Ectodermal cell (in vitro differentiated cells): ENCODE measurements at regions not wholly inside any gene's neighbourhood (a gene's known extent, or its start where the extent isn't known, plus 50 kb on each side); places are given as distances from the start of the nearest gene placed in this dataset.

Experiments
- H3K27ac ChIP-seq: 2 replicates; pipeline ENCODE4 v1.7.0; 2013; ENCODE audit warnings: mild to moderate bottlenecking, low read depth, low read length; ENCODE audit not compliant: insufficient read depth, poor library complexity, severe bottlenecking
- H3K27me3 ChIP-seq: 2 replicates; pipeline ENCODE4 v1.7.0; 2013; ENCODE audit warnings: mild to moderate bottlenecking, low read length; ENCODE audit not compliant: insufficient read depth, control insufficient read depth, poor library complexity, severe bottlenecking
- H3K36me3 ChIP-seq: one replicate; pipeline ENCODE4 v1.7.0; 2013; ENCODE audit warnings: low read length; ENCODE audit not compliant: control insufficient read depth, insufficient read depth
- H3K4me1 ChIP-seq: one replicate; pipeline ENCODE4 v1.7.0; 2013; ENCODE audit warnings: low read length; ENCODE audit not compliant: control insufficient read depth, insufficient read depth
- H3K4me3 ChIP-seq: 2 replicates; pipeline ENCODE4 v1.7.0; 2013; ENCODE audit warnings: low read depth, low read length, control low read depth; ENCODE audit not compliant: insufficient read depth
- H3K9me3 ChIP-seq: 2 replicates; pipeline ENCODE4 v1.7.0; 2013; ENCODE audit warnings: mild to moderate bottlenecking, low read length, moderate library complexity; ENCODE audit not compliant: control insufficient read depth
- WGBS, 2 experiments: methylation state at CpG; one replicate each; pipeline ENCODE4 v1.1.7; 2013; ENCODE audit warnings: missing lambda C conversion rate in 2 of 2; 5-methylcytosine and 5-hydroxymethylcytosine counted together

DNA sequence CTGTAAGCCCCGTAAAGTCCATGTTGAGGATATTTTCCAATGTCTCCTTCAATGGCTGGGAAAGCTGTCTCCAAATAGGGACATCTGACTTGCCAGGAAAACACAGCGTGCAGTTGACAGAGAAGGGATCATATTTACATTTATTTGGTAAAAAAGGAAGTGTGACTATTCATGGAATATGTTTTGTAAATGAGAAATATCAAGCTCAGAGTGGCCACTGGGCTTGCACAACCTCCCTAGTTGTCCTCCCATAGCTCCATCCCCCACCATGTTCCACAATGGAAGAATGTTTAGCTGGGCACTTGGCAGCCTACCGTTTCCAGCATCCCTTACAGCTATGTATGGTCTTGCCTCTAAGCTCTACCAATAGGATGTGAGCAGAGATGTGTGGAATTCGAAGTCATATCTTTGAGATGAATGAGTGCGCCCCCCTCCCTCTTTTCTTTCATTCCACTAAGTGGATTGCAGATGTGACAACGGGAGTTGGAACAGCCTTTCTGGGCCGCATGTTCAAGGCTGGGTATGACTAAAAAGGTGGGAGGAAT, 306.6 kb upstream of the ZMIZ1 start:
- H3K36me3 ChIP-seq = no peaks in the 10 kb centered on the region
- H3K27me3 ChIP-seq = no peaks in the 10 kb centered on the region
- peaks cover 10% of the 10 kb centered on the region for H3K4me1 ChIP-seq
- no peak overlapping the region for H3K27ac ChIP-seq
- no peak overlapping the region for H3K4me3 ChIP-seq
- WGBS, 2 experiments = 91 to 96% methylated on average over 7 of the region's 7 CpGs
- H3K9me3 ChIP-seq = no peaks in the 10 kb centered on the region

DNA sequence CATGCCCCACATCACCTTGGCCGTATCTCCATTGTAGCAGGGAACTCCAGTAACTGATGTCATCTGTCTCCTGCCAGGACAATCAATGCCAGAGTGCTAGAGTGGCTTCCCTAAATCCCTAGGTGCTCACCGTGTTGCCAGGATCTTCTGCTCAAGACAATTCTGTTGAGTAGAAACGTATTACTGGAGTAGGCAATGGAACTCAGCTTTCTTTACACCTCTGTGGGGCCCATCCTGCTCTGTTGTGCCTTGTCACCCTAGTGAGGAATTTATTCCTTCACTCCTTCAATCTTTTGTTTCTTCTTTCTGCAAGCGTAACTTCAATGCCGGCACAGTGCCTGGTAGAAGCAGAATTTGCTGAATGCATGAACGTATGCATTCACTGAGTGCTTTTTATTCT, 305.5 kb upstream of the ZMIZ1 start:
- Histone ChIP-seq H3K4me1 (peaks cover 9% of the 10 kb centered on the region), H3K4me3 (no peak overlapping the region), H3K27ac (no peak overlapping the region), H3K36me3 (no peaks in the 10 kb centered on the region), H3K27me3 (no peaks in the 10 kb centered on the region), H3K9me3 (no peaks in the 10 kb centered on the region)
- 88 to 94% methylated on average over 6 of the region's 6 CpGs for WGBS, 2 experiments

DNA sequence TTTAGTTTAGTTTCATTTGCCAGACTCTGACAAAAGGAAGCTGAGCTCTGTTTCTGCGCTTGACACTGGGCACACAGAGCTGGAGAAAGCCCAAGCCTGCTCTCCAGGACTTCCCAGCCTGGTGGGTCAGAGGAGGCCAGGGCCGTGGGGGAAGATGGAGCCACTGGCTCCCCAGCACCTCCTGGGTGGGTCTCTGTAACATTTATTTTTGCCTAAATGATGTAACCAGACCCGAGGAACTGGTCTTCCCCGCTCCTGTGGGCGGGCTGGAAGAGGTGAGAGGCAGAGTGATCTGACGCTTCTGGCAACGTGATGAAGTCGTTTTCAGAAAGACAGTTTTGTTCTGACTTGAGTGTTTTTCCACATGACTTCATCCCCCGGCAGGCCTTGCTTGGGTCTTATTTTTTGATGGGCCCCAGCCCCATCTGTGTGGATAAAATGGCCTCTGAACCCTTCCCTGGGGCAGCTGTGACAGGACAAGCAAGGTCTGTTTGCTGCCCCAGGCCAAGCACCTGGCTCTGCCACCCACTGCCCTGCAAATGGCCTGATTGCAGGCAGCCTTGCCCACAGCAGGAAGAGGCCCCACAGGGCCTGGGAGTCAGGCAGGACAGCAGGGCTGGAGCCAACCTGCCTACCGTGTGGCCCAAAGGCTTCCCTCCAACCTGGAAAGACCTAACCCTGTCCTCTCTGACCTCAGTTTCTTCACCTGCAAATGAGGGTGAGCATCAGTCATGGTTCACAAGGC, 304.9 kb upstream of the ZMIZ1 start:
- Histone ChIP-seq H3K27ac (no peak overlapping the region), H3K4me3 (no peak overlapping the region), H3K27me3 (no peaks in the 10 kb centered on the region), H3K36me3 (no peaks in the 10 kb centered on the region), H3K9me3 (no peaks in the 10 kb centered on the region), H3K4me1 (peaks cover 11% of the 10 kb centered on the region)
- 88 to 89% methylated on average over 10 of the region's 10 CpGs for WGBS, 2 experiments

DNA sequence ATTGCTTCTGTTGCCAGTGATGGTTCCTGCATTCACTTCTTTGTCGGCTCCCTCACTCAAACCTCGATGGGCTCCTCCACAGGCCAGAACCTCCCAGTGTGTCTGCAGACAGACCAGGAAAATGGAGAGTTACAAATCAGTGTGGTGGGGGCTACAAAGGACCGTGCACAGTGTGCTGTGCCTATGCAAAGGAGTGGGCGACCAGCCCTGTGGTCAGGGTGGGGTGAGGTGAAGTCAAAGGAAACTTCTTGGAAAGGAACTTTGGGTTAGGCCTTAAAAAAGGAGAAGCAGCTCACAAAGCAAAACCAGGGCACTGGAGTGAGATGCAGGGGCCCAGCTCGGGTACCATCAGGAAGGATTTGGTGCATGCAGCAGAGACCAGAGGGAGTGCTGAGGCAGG, 304.3 kb upstream of the ZMIZ1 start:
- Histone ChIP-seq H3K27me3 (no peaks in the 10 kb centered on the region), H3K4me3 (no peak overlapping the region), H3K27ac (no peak overlapping the region), H3K9me3 (no peaks in the 10 kb centered on the region), H3K36me3 (no peaks in the 10 kb centered on the region), H3K4me1 (peaks cover 11% of the 10 kb centered on the region)
- WGBS, 2 experiments = 93 to 97% methylated on average over 5 of the region's 5 CpGs

DNA sequence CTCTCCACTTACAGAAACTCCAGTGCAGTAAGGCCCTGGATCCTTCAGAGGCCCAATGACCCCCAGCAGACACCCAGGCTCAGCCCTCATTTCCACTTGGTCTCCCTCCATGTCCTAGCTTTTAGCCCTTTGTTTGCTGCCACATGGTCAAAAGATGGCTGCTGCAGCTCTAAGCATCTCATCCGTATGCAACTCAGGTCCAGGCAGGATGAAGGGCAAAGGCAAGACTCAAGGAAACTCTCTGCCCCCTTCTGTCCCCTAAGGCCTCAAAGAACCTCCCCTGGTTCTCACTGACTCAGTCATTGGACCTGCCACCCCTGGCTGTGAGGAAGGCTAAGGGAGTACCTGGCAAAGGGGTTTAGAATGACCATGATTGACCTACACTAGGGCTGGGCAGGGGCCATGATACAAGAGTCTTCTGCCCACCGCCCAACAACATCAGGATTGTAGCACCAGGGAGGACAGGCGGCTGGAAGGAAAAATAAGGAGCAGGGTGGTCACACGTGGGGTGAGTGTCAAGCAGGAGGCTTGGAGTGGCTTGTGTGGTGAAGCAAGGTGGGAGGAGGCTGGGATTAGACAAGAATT, 303.8 kb upstream of the ZMIZ1 start:
- no peak overlapping the region for H3K27ac ChIP-seq
- H3K4me3 ChIP-seq = no peak overlapping the region
- peaks cover 11% of the 10 kb centered on the region for H3K4me1 ChIP-seq
- H3K36me3 ChIP-seq = no peaks in the 10 kb centered on the region
- 93 to 95% methylated on average over 4 of the region's 4 CpGs for WGBS, 2 experiments
- H3K27me3 ChIP-seq = no peaks in the 10 kb centered on the region
- no peaks in the 10 kb centered on the region for H3K9me3 ChIP-seq

DNA sequence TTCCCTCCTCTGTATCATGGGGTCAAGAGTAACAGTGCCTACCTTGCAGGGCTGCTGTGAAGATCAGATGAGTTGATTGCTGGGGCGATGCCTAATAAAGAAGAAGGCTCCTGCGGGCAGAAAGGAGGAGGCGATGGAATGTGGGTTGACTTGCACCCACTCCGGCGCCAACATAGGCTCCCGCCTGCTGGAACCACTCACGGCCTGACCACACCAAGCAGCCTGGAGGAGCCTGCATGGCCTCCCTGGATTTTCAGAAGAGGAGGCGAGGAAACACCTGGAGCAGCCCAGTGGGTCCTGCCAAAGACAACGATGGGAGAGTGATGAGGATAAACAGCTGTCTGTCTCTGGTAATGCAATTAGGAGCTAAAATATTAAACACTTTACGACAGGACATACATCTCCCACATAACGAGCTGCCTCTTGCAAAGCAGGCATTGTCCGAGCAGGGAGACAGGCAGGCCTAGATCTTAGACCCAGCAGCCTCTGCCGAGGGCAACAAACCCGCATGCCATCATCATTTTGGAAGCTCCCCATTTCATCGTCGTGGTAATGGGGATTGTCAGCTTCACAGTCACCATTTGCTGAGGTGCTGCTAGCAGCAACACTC, 302.9 kb upstream of the ZMIZ1 start:
- H3K27ac ChIP-seq = no peak overlapping the region
- no peak overlapping the region for H3K4me3 ChIP-seq
- H3K36me3 ChIP-seq = no peaks in the 10 kb centered on the region
- 92 to 94% methylated on average over 16 of the region's 16 CpGs for WGBS, 2 experiments
- no peaks in the 10 kb centered on the region for H3K27me3 ChIP-seq
- H3K9me3 ChIP-seq = no peaks in the 10 kb centered on the region
- peaks cover 11% of the 10 kb centered on the region for H3K4me1 ChIP-seq

DNA sequence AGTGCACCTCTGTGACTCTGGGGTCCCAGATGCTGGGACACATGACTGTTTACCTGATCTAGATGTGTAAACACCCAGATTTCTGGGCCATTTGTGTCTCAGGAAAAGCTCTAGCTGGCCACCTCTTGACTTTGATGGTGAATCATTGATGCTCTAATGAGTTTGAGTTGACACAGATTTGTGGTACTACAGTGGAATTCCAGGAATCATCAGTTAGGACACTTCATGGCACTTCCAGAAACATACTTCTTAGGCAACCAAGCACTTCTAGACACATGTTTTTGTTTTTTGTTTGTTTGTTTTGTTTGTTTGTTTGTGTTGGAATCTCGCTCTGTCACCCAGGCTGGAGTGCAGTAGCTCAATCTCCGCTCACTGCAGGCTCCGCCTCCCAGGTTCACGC, 302.2 kb upstream of the ZMIZ1 start:
- no peaks in the 10 kb centered on the region for H3K36me3 ChIP-seq
- H3K27me3 ChIP-seq = no peaks in the 10 kb centered on the region
- WGBS, 2 experiments = 94 to 96% methylated on average over 4 of the region's 4 CpGs
- no peak overlapping the region for H3K27ac ChIP-seq
- no peaks in the 10 kb centered on the region for H3K9me3 ChIP-seq
- no peak overlapping the region for H3K4me3 ChIP-seq
- H3K4me1 ChIP-seq = peaks cover 11% of the 10 kb centered on the region

DNA sequence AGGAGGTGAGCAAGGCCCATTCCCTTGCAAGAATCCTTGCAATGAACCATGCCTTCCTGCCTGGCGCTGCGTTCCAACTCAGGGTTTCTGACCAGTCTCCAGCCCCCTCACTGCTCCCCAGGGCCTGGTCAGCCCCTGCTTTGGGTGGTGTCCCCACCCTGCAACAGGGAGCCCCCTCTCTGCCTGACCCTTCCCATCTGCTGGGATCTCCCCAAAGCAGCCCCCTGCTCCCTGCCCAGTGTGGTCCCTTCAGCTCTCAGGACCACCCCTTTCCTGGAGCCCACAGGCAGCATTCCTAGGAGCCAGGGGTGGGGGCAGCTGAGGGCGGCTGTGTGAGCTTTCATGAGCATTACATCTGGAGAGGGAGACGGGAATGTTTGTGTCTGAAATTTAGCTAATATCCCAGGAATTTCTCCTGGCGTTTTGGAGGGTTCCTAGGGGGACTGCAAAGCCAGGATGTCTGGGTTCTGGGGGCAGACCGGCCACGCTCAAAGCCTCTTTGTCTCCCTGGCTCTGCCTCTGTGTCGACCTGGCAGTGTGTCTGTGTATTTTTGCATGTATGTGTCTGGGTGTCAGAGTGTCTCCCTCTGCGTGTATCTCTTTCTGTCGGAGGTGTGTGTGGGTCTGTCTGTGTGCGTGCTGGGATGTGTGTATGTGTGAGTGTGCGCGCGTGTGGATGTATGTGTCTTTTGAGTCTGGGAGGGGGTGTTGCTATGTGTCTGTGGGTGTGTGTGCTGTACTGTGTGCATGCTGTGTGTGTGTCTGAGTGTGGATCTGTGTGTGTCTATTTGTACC, 300.5 kb upstream of the ZMIZ1 start:
- Histone ChIP-seq H3K27me3 (no peaks in the 10 kb centered on the region), H3K9me3 (no peaks in the 10 kb centered on the region), H3K27ac (no peak overlapping the region), H3K36me3 (no peaks in the 10 kb centered on the region), H3K4me1 (peaks cover 11% of the 10 kb centered on the region), H3K4me3 (no peak overlapping the region)
- 86 to 88% methylated on average over 14 of the region's 14 CpGs for WGBS, 2 experiments

DNA sequence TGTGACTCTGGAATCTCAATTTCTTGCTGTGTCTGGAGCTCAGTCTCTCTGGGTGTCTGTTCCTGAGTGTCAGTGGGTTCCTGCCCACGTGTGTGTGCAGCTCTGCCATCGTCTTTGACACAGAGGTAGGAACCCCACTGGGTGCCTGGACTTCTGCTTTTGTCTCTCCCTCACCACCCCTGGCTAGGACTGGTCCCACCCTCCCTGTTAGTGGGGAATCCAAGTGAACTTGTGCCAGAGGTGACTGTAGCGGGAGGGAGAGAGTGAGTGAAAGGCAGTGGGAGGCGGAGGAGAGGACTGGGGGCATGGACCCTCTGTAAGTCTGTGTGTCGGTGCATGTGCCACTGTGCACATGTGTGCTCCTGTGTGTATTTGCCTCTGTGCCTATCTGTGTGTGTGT, 299.9 kb upstream of the ZMIZ1 start:
- Histone ChIP-seq H3K36me3 (no peaks in the 10 kb centered on the region), H3K9me3 (no peaks in the 10 kb centered on the region), H3K27ac (no peak overlapping the region), H3K27me3 (no peaks in the 10 kb centered on the region), H3K4me3 (no peak overlapping the region), H3K4me1 (peaks cover 8% of the 10 kb centered on the region)
- 69 to 70% methylated on average over 4 of the region's 5 CpGs for WGBS, 2 experiments

DNA sequence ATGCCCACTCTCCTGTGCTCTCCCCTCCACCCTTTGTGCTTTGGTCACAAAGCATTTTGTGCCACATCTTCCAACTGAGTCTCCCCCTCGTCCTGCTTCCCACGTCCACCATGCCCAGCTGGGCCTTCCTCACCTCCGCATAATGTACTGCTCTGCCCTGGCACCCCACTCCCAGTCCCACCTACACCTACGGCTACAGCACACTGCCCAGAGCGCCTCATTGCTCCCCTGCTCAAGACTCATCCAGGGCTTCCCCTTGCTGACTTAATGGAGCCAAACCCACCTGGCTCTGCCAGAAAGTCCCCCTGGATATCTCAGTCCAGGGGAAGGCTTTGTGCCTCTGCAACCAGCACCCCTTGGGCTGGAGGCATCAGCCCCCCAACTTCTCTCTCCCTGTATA, 299.2 kb upstream of the ZMIZ1 start:
- 94 to 95% methylated on average over 5 of the region's 5 CpGs for WGBS, 2 experiments
- no peak overlapping the region for H3K27ac ChIP-seq
- H3K4me3 ChIP-seq = no peak overlapping the region
- H3K9me3 ChIP-seq = no peaks in the 10 kb centered on the region
- no peaks in the 10 kb centered on the region for H3K36me3 ChIP-seq
- H3K4me1 ChIP-seq = peaks cover 8% of the 10 kb centered on the region
- no peaks in the 10 kb centered on the region for H3K27me3 ChIP-seq
